ENCODE measurements at regions not wholly inside any gene's neighbourhood (a gene's known extent, or its start where the extent isn't known, plus 50 kb on each side); places are given as distances from the start of the nearest gene placed in this dataset.

DNA sequence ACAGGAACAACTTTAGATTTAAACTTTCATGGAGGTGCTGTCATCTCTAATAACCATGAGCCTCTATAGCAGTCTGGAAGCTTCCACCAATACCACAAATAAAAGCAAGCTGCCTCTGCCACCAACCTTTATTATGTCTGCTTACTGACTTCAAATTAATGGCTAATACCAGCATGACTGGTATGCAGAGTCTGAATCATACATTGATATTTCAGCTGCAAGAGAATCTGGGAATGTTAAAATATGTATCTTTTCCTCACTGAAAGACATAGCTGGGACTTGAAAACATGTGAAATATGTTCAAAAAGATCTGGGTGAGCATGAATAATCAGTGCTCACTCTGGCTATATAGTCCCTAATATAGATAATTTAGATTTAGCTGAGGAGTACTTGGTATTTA lies 488.6 kb downstream of the CDH8 start:
- H3K79me2 ChIP-seq (ENCODE audit: low read depth) = no peaks in the 10 kb centered on the region
- H3K9me2 ChIP-seq (ENCODE audit: insufficient read depth) = no peaks in the 10 kb centered on the region
- no peak overlapping the region for H3K4me3 ChIP-seq
- ChIA-PET CTCF (no interaction called here), POLR2A (ENCODE audit: unreplicated experiment) (no interaction called here)
- TF ChIP-seq CTCF (conservative IDR thresholded peaks at IDR 0.05) (no peak), EZH2 (IDR thresholded peaks at IDR 0.05; ENCODE audit: low read depth) (no peak)
- intact Hi-C loops (cut with micrococcal nuclease; ENCODE audit: unreplicated experiment) = no loop called here
- H2AFZ ChIP-seq = no peak overlapping the region
- no peaks in the 10 kb centered on the region for H3K9me3 ChIP-seq (ENCODE audit: insufficient read depth, low read depth)
- H3K4me1 ChIP-seq (replicated peaks; ENCODE audit: insufficient read depth) = no peaks in the 10 kb centered on the region
- no peak overlapping the region for H3K4me2 ChIP-seq
- no peak for DNase-seq
- BruUV-seq (replicated peaks) = no TSS peak
- no peak overlapping the region for H3K27ac ChIP-seq
- no peaks in the 10 kb centered on the region for H4K20me1 ChIP-seq (ENCODE audit: insufficient read depth)
- H3K27me3 ChIP-seq (ENCODE audit: insufficient read depth, low read depth) = no peaks in the 10 kb centered on the region
- no peaks in the 10 kb centered on the region for H3K36me3 ChIP-seq (ENCODE audit: low read depth)
- no peaks in the 10 kb centered on the region for H3F3A ChIP-seq (ENCODE audit: insufficient read depth, low read depth)

DNA sequence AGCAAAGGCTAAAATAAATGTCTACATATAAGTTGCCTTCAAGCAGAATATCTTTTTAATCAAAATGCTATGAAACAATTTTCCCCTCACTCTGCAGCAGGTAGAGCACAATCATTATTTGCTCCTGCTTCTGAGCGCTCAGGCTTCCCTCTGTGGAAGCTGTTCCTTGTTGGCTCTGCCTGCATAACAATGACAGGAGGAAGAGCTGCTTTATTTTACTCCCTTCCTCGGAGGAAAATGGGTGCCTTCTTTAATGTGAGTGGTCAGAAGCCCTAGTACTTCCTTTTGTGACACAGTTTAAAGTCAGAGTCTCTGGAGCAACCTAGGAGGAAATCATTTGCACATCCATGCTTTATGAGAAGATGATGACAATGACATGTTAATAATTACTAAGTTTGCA lies 492.1 kb downstream of the CDH8 start:
- POLR2A ChIA-PET (ENCODE audit: unreplicated experiment) = no interaction called here
- H3K79me2 ChIP-seq (ENCODE audit: low read depth) = no peaks in the 10 kb centered on the region

DNA sequence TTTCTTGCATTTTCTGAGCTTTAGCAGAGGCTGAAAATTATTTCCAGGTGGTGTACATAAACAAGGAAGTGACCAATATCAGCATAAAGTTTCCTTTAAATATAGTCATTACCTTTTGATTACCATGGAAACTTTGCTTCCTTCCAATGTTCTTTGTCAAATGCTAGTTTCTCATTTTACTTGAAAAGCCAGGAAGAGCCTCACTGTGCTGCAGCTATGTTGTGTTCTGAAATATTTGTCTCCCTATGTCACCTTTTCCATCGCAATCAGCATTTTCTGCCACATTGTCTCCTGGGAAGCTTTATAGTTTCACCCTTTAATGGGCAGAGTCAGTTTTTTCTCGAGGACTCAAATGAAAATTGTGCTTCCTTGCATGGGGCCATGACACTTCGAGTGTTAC lies 496.0 kb downstream of the CDH8 start:
- Histone ChIP-seq H3K79me2 (ENCODE audit: low read depth) (no peaks in the 10 kb centered on the region), H2AFZ (no peak overlapping the region), H4K20me1 (ENCODE audit: insufficient read depth) (peaks cover 4% of the 10 kb centered on the region; the same call in 1 of the 2 replicates), H3K4me3 (no peak overlapping the region), H3K36me3 (ENCODE audit: low read depth) (no peaks in the 10 kb centered on the region), H3F3A (ENCODE audit: insufficient read depth, low read depth) (no peaks in the 10 kb centered on the region), H3K4me2 (no peak overlapping the region), H3K4me1 (replicated peaks; ENCODE audit: insufficient read depth) (no peaks in the 10 kb centered on the region), H3K27me3 (ENCODE audit: insufficient read depth, low read depth) (no peaks in the 10 kb centered on the region), H3K27ac (no peak overlapping the region), H3K9me2 (ENCODE audit: insufficient read depth) (no peaks in the 10 kb centered on the region), H3K9me3 (ENCODE audit: insufficient read depth, low read depth) (no peaks in the 10 kb centered on the region)
- no TSS peak for BruUV-seq (replicated peaks)
- TF ChIP-seq EZH2 (IDR thresholded peaks at IDR 0.05; ENCODE audit: low read depth) = no peak
- ChIA-PET POLR2A (ENCODE audit: unreplicated experiment) (no interaction called here), CTCF (no interaction called here)
- no peak for DNase-seq
- intact Hi-C loops (cut with micrococcal nuclease; ENCODE audit: unreplicated experiment) = no loop called here

More for the DNA sequence above, 492.1 kb downstream of the CDH8 start:
- BruUV-seq (replicated peaks) = no TSS peak
- no peaks in the 10 kb centered on the region for H3K27me3 ChIP-seq (ENCODE audit: insufficient read depth, low read depth)
- intact Hi-C loops (cut with micrococcal nuclease; ENCODE audit: unreplicated experiment) = no loop called here
- CTCF ChIA-PET = no interaction called here
- H4K20me1 ChIP-seq (ENCODE audit: insufficient read depth) = no peaks in the 10 kb centered on the region
- no peaks in the 10 kb centered on the region for H3K36me3 ChIP-seq (ENCODE audit: low read depth)
- H3K4me1 ChIP-seq (replicated peaks; ENCODE audit: insufficient read depth) = no peaks in the 10 kb centered on the region
- H3F3A ChIP-seq (ENCODE audit: insufficient read depth, low read depth) = no peaks in the 10 kb centered on the region
- no peak overlapping the region for H3K4me3 ChIP-seq
- H2AFZ ChIP-seq = no peak overlapping the region
- H3K4me2 ChIP-seq = no peak overlapping the region
- DNase-seq = no peak
- TF ChIP-seq CTCF (conservative IDR thresholded peaks at IDR 0.05) (no peak), EZH2 (IDR thresholded peaks at IDR 0.05; ENCODE audit: low read depth) (no peak)
- H3K9me2 ChIP-seq (ENCODE audit: insufficient read depth) = no peaks in the 10 kb centered on the region
- H3K27ac ChIP-seq = no peak overlapping the region
- H3K9me3 ChIP-seq (ENCODE audit: insufficient read depth, low read depth) = no peaks in the 10 kb centered on the region

- TF ChIP-seq EZH2 (IDR thresholded peaks at IDR 0.05; ENCODE audit: low read depth) (no peak), CTCF (conservative IDR thresholded peaks at IDR 0.05) (no peak)
- H3K79me2 ChIP-seq (ENCODE audit: low read depth) = no peaks in the 10 kb centered on the region
- no peak overlapping the region for H3K4me3 ChIP-seq
- H3K36me3 ChIP-seq (ENCODE audit: low read depth) = no peaks in the 10 kb centered on the region
- ChIA-PET CTCF (no interaction called here), POLR2A (ENCODE audit: unreplicated experiment) (no interaction called here)
- no peak for DNase-seq
- no peaks in the 10 kb centered on the region for H4K20me1 ChIP-seq (ENCODE audit: insufficient read depth)
- no peaks in the 10 kb centered on the region for H3F3A ChIP-seq (ENCODE audit: insufficient read depth, low read depth)
- intact Hi-C loops (cut with micrococcal nuclease; ENCODE audit: unreplicated experiment) = no loop called here
- H3K27me3 ChIP-seq (ENCODE audit: insufficient read depth, low read depth) = no peaks in the 10 kb centered on the region
- no peak overlapping the region for H3K4me2 ChIP-seq
- no peaks in the 10 kb centered on the region for H3K9me3 ChIP-seq (ENCODE audit: insufficient read depth, low read depth)
- BruUV-seq (replicated peaks) = no TSS peak
- no peak overlapping the region for H2AFZ ChIP-seq
- no peaks in the 10 kb centered on the region for H3K9me2 ChIP-seq (ENCODE audit: insufficient read depth)
- no peaks in the 10 kb centered on the region for H3K4me1 ChIP-seq (replicated peaks; ENCODE audit: insufficient read depth)
- no peak overlapping the region for H3K27ac ChIP-seq
Observed at GRCh38 chr16:61530697-61531096, 505.5 kb downstream of the CDH8 start.

Measured in PC-9 (cell line).